Activated CD4-positive, alpha-beta T cell treated with anti-CD3 and anti-CD28 coated beads for 48 hours (primary cell): ENCODE measurements at regions not wholly inside any gene's neighbourhood (a gene's known extent, or its start where the extent isn't known, plus 50 kb on each side); places are given as distances from the start of the nearest gene placed in this dataset.
"Not testable (repeated sequence)": the region's sequence is repeated elsewhere in the genome, so short reads cannot be mapped to it uniquely, and the experiment has no call there.

Experiments used
- DNase-seq: peaks from one replicate; pipeline ENCODE4 v3.0.0-alpha.2; 2020

DNA sequence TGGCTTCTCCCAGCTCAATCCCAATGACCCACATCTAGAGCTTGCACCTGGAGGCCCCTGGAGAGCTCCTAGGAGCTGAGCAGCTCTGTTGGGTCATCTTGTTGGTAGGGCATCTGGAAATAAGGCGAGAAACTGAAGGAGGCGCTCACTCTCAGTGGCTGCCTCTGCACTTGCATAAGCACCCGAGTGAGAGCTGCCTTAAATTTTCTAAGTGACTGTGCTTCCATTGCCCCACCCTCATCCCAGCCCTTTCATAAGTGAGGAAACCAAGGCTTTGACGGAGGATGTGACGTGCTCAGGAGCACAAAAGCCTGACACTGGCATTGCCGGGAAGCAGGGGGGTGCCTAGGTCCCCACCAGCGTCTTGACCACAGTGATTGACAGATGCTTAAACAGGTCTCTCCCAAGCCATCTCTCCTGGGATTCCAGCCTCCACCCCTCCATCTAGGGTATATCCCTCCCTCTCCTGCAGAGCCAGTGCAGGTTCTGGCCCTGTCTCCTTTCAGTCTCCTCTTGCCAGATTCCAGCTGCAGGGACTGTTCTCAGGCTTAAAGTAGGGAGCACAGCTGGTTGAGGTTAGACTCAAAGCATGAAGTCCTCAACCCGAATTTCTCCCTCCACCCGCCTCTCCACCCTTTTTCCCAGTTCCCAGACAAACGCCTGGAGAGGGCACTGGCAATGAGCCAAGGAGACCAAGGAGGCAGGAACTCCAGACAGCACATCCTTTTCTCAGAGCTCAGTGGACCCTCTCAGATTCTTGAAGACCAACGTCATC is 113.7 kb downstream of the IRX5 start:
- DNase-seq: no peak

DNA sequence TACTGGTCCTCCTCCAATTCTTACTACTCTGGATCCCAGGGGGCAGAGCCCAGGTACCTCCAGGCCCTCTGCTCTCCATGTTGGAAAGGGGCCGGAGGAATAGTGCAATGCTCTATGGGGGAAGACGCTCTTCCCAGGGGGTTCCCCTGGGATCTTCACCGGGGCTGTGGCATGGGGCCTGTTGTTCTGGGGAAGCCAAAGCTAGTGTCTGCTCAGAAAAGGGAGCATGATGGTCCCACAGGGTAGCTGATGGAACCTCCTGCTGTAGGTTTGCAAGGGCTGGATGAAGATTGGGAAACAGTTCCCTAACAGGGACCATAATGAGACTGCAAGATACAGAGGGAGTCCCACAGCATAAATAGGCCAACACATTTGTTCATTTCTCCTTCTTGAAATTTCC is 114.7 kb downstream of the IRX5 start:
- no peak for DNase-seq

- DNase-seq: no peak
Measured at GRCh38 chr16:55045756-55046460, 115.2 kb downstream of the IRX5 start.

- DNase-seq: no peak
Measured at GRCh38 chr16:55046513-55046912, 115.8 kb downstream of the IRX5 start.

GRCh38 chr16:55046916-55047315 is 116.3 kb downstream of the IRX5 start:
- DNase-seq: no peak

GRCh38 chr16:55047331-55047730 is 116.7 kb downstream of the IRX5 start:
- DNase-seq: no peak

- no peak for DNase-seq
Measured at GRCh38 chr16:55047903-55048497, 117.3 kb downstream of the IRX5 start.

DNA sequence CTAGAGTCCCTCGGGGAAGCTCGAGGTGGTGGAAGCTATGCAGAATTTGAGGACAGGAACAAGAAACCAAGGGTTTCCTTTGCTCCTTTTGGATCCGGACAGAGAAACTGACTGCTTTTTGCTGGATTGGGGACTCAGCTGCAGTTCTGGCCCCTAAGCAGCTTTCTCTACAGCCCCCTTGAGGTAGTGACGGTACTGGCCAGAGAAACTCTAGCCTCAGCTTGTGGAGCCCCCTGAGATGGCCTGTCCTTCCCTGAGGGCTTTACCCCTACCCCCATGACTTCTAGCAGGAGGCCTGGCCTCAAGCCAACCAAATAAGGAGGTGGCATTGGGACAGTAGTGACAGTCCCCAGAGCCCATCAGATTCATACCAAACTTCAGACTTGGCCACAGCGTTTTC is 118.1 kb downstream of the IRX5 start:
- no peak for DNase-seq

DNA sequence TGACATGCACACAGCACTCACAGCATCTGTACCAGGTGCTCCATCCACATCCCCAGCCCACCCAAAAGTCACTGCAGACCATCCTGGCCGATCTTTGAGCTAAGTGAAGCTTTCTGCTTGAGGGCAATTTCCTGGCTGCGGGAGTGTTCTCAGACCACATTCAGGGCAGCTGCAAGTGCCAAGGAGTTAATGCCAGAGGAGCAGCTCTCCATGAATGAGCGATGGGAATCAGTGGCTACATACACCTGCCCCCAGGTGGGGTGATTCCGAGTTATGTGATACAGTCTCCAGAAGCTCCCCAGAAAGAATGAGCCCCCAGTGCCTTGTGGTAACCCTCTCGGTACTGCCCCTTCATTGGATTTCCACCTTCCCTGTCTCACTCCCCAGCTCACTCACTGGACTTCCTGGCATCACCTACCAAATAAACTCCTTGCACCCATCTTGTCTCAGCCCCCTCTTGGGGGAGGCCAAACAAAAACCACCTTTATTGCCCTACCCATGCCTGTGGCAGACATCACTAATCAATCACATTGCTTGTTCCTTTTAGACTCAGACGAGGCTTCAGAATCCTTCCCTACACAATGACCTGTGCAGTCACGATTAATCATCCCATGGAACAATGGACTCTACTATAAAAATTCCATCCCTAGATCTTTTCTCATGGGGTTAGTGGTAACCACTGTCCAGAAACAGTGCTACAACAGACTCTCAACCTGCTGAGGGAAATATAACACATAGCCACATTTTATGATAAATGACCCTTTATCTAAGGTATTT is 121.1 kb downstream of the IRX5 start:
- DNase-seq: no peak

DNA sequence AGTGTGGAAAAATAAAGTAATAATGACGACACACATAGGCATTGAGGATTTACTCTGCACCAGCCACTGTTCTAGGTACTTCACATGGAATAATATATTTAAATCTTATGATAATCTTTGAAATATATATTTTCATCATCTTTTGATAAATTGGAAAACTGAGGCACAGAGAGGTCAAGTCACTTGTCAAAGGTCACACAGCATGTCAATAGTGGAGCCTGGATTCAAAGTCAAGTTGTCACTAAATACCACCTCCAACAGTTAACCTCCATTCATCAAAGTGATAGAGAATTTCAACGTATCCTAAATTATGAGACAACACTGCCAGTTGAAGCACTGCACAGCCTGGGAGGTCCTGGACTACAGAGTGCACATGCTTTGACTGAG is 121.7 kb downstream of the IRX5 start:
- no peak for DNase-seq

- no peak for DNase-seq
Measured at GRCh38 chr16:55052741-55053415, 122.2 kb downstream of the IRX5 start.

DNA sequence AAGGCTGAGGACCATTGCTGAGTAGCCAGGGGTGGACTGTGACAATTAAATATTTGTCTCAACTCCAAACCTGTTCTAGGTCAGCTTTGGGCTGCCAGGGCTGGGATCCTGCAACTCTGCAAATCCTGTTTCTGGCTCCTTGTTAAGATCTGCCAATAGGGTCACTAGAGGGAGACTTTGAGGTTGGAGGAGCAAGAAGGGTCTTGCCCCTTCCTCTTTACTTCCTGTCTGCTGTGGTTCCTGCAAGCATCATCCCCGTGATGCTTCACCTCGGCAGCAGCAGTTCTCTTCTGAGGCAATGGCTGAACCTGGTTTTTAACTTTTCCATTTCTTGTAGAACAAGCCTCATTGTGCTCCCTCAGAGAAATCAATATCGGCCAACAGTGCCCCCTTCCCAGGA is 124.6 kb downstream of the IRX5 start:
- no peak for DNase-seq

DNA sequence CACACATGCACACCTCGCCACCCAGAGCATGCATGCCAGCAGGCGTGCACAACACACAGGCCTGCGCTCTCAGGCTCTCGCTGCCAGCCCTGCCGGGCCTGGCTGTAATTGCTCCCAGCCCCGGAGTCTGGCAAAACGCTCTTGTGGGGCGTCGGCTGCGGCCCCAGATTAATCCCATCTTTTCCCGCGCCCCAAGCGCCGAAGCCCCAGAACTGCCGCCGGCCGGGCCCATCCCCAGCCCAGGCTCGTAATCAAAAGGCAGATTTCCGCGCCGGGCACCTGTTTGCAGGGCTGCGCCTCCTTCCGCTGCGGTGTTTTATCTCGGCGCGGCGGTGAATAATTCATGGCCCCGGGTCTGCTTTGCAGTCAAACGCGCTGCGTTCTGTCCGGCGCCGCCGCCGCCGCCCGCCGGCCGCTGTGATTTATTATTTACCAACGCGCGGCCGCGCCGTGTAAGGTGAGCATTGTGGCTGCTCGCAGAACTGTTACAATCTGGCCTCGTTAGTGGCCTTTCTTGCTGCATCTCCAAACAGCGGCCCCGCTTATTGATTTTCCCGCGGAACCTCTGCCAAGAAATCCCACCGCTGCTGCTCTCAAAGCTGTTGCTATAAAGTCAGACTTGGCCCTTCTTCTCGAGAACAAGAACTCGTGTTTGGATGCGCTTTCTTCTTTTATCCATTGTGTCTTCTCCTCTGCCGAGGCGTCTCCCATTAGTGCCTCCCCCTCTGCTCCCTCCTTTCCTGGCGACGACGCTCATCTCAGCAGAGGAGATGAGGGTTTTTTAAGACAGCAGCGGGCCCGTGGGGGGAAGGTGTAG is 126.1 kb downstream of the IRX5 start:
- DNase-seq: peak; percentile 22

DNA sequence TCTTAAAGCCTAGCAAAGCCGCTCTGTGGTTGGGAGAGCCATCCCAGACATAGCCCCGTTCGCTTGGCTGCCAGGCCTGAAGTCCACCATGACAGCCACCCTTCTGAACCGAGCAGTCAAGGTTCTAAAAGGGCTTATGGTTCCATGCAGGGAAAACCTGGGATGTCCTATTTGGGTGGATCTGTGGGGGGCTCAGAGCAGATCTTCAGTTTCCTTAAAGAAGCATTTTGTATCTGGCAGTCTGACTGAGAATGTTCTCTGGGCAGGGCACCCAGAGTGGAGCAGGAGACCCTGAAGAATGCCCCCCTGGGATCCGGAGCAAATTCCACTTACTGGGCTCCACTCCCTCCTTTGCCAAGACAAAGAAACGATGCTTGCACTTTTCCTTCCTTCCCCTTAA is 127.2 kb downstream of the IRX5 start:
- no peak for DNase-seq

- no peak for DNase-seq
Measured at GRCh38 chr16:55058576-55058975, 127.9 kb downstream of the IRX5 start.

DNA sequence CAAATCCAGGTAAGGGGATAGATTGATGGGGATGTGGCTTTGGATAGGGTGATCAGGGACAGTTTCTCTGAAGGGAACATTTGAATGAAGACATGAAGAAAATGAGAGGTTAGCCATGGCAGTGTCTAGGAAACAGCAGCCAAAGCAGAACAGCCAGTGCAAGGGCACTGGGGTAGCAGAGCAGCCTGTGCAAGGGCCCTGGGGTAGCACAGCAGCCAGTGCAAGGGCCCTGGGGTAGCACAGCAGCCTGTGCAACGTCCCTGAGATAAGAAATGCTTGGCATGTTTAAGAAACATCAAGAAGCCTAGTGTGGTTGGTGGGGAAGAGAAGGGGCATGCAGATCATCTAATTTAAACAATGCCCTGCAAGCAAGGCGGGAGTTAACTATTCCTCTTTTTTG is 128.5 kb downstream of the IRX5 start:
- DNase-seq: no peak

GRCh38 chr16:55061126-55061525 is 130.5 kb downstream of the IRX5 start:
- no peak for DNase-seq

DNA sequence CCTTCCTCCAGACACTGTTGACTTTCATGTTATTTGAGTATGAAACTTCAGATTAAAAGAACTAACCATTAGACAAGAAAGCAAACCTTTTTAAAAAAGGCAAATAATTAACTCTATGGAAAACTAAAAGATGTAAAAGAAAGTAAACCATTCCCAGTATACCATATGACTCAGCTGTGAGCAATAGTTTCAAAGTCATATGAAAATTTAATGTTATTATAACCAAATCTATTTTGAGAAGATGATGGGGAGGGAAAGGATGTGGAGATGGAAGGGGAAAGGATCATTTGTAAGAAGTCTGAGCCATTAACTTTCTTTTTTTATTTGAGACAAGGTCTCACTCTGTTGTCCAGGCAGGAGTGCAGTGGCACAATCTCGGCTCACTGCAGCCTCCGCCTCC is 131.8 kb downstream of the IRX5 start:
- DNase-seq: no peak

GRCh38 chr16:55072976-55073375 is 142.3 kb downstream of the IRX5 start:
- DNase-seq: no peak

DNA sequence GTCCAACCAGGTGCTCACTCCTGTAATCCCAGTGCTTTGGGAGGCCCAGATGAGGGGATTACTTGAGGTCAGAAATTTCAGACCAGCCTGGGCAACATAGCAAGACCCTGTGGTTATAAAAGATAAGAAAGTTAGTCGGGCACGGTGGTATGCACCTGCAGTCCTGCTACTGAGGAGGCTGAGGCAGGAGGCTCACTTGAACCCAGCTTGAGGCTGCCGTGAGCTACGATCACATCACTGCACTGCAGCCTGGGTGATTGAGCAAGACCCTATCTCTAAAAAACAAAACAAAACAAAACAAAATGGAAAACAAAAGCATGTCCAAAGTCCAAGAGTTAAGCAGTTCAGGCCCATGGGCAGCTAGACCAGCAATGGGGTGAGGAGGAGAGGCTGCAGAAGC is 143.2 kb downstream of the IRX5 start:
- DNase-seq: no peak

DNA sequence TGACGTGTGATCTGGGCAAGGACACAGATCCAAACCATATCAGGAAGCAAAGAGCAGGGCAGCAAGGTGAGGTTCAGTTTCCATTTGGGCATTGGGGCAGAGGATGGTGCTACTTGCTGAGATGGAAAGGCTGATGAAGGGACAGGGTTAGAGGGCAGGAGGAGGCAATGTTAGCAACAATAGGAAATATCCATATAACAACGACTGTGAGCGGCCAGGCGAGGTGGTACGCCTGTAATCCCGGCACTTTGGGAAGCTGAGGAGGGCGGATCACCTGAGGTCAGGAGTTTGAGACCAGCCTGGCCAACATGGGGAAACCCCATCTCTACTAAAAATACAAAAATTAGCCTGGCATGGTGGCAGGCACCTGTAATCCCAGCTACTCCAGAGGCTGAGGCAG is 144.5 kb downstream of the IRX5 start:
- DNase-seq: not testable (repeated sequence)

- DNase-seq: no peak
Measured at GRCh38 chr16:55076053-55076452, 145.4 kb downstream of the IRX5 start.
